ENCODE measurements at regions not wholly inside any gene's neighbourhood (a gene's known extent, or its start where the extent isn't known, plus 50 kb on each side); places are given as distances from the start of the nearest gene placed in this dataset.

- no peaks in the 10 kb centered on the region for H3K27me3 ChIP-seq
- H3K4me3 ChIP-seq = no peak overlapping the region
- ATAC-seq (no peak), DNase-seq (peak in 1 of 3 donors; percentile 33)
- no peak overlapping the region for H3K27ac ChIP-seq
- H3K9me3 ChIP-seq = no peaks in the 10 kb centered on the region
- intact Hi-C loops (cut with DNase I) = no loop called here
- no peaks in the 10 kb centered on the region for H3K4me1 ChIP-seq
- TF ChIP-seq CTCF (IDR thresholded peaks at IDR 0.05) (no peak), POLR2A (IDR thresholded peaks at IDR 0.05) (no peak)
- no peaks in the 10 kb centered on the region for H3K36me3 ChIP-seq
- WGBS (ENCODE audit: insufficient coverage, low coverage, low lambda C conversion rate, missing lambda C conversion rate) = 64% methylated on average over 7 of the region's 7 CpGs
Measured at GRCh38 chr22:20653012-20653794, 120.7 kb upstream of the SERPIND1 start.

- DNase-seq (no peak), ATAC-seq (no peak)
- whole genome bisulfite sequencing (ENCODE audit: insufficient coverage, low coverage, low lambda C conversion rate, missing lambda C conversion rate) = 83% methylated on average over 1 of the region's 3 CpGs
- intact Hi-C loops (cut with DNase I) = no loop called here
- H3K4me3 ChIP-seq = no peak overlapping the region
- H3K9me3 ChIP-seq = no peaks in the 10 kb centered on the region
- H3K27me3 ChIP-seq = no peaks in the 10 kb centered on the region
- no peaks in the 10 kb centered on the region for H3K4me1 ChIP-seq
- no peak for TF ChIP-seq POLR2A (IDR thresholded peaks at IDR 0.05)
- no peak for TF ChIP-seq CTCF (IDR thresholded peaks at IDR 0.05)
- no peaks in the 10 kb centered on the region for H3K36me3 ChIP-seq
- no peak overlapping the region for H3K27ac ChIP-seq
Measured at GRCh38 chr22:20653795-20654342, 120.0 kb upstream of the SERPIND1 start.

DNA sequence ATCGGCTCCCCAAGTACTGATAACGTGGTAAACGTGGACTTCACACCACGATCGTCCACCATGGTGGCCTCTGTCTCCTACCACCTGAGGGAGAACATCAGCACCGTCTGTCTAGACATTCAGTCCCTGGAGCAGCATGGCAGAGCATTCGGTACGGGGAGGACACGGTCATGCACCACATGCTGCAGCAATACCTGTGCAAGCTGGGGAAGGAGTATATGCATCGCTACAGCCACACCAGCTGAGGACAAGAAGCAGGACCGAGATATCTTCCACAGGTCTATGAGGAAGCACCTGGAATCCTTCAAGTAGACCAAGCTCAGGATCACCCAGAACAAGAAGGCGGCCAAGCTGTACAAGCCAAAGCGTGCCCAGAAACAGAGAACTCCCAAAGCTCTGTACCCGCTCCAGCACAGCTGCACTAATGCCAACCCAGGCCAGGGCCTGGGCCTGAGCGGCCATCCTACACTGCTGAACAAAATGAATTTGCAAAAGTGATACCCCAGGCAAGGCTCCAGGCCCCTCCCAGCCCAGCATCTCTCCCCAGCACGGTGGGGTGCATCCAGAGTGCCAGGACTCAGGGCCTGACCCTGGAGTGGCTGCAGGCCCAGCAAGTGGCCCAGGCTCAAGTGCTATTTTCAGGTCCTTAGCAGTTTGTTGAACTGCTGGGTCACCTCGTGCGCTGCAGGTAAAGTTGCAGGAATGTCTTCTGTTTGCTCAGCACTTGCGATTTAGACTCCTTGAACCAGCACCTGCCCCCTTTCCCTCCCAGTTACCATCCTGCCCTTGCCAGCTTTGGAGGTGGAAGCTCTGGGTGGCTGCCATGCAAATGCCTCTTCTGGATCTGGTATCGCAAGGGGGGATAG is 119.3 kb upstream of the SERPIND1 start:
- intact Hi-C loops (cut with DNase I) = no loop called here
- Histone ChIP-seq H3K9me3 (no peaks in the 10 kb centered on the region), H3K4me1 (no peaks in the 10 kb centered on the region), H3K36me3 (no peaks in the 10 kb centered on the region), H3K4me3 (no peak overlapping the region), H3K27ac (no peak overlapping the region), H3K27me3 (no peaks in the 10 kb centered on the region)
- no peak for DNase-seq
- no peak for ATAC-seq
- no peak for TF ChIP-seq CTCF (IDR thresholded peaks at IDR 0.05)
- TF ChIP-seq POLR2A (IDR thresholded peaks at IDR 0.05) = no peak
- 89% methylated on average over 8 of the region's 20 CpGs for WGBS (ENCODE audit: insufficient coverage, low coverage, low lambda C conversion rate, missing lambda C conversion rate)

DNA sequence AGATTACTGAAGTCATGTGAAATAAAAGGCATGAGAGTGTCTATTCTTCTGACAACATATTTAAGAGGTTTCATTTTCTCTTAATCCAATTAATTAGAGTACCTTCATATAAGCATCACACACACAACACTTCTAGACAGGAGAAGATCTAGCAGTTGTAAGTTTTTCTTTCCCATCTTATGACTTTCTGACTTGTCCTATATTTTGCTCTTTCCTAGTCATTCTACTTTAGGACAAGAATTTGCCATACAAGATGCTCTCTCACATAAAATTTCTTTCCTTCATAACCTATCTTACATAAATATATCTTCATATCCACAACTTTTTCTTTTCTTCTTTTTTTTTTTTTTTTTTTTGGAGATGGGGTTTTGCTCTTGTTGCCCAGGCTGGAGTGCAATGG is 118.3 kb upstream of the SERPIND1 start:
- no peak for TF ChIP-seq POLR2A (IDR thresholded peaks at IDR 0.05)
- TF ChIP-seq CTCF (IDR thresholded peaks at IDR 0.05) = no peak
- Histone ChIP-seq H3K27ac (no peak overlapping the region), H3K4me3 (no peak overlapping the region), H3K4me1 (no peaks in the 10 kb centered on the region), H3K9me3 (no peaks in the 10 kb centered on the region), H3K27me3 (no peaks in the 10 kb centered on the region), H3K36me3 (no peaks in the 10 kb centered on the region)
- ATAC-seq = no peak
- DNase-seq = no peak
- intact Hi-C loops (cut with DNase I) = no loop called here
